ENCODE measurements at regions not wholly inside any gene's neighbourhood (a gene's known extent, or its start where the extent isn't known, plus 50 kb on each side); places are given as distances from the start of the nearest gene placed in this dataset.

- no peak for DNase-seq
Measured at GRCh38 chr12:107983756-107984472, 145.2 kb upstream of the WSCD2 start.

GRCh38 chr12:107984973-107985372 lies 144.1 kb upstream of the WSCD2 start:
- no peak for DNase-seq

- DNase-seq = no peak
Measured at GRCh38 chr12:107986183-107986582, 142.9 kb upstream of the WSCD2 start.

- DNase-seq = peak; percentile 36
Measured at GRCh38 chr12:107990325-107990724, 138.8 kb upstream of the WSCD2 start.

GRCh38 chr12:107992029-107992428 lies 137.1 kb upstream of the WSCD2 start:
- DNase-seq = no peak

- peak; percentile 51 for DNase-seq
Measured at GRCh38 chr12:107992870-107993451, 136.1 kb upstream of the WSCD2 start.

GRCh38 chr12:107998863-107999262 lies 130.2 kb upstream of the WSCD2 start:
- no peak for DNase-seq

- no peak for DNase-seq
Measured at GRCh38 chr12:108000111-108000510, 129.0 kb upstream of the WSCD2 start.

- DNase-seq = peak; percentile 15
Measured at GRCh38 chr12:108004319-108004718, 124.8 kb upstream of the WSCD2 start.

GRCh38 chr12:108008163-108008905 lies 120.8 kb upstream of the WSCD2 start:
- DNase-seq = no peak

GRCh38 chr12:108009442-108010070 lies 119.5 kb upstream of the WSCD2 start:
- DNase-seq = no peak

- no peak for DNase-seq
Measured at GRCh38 chr12:108016022-108016564, 113.0 kb upstream of the WSCD2 start.

GRCh38 chr12:108017472-108018057 lies 111.5 kb upstream of the WSCD2 start:
- DNase-seq = no peak

- no peak for DNase-seq
Measured at GRCh38 chr12:108019862-108020261, 109.2 kb upstream of the WSCD2 start.

- DNase-seq = no peak
Measured at GRCh38 chr12:108021141-108021540, 107.9 kb upstream of the WSCD2 start.

- no peak for DNase-seq
Measured at GRCh38 chr12:108021949-108022522, 107.1 kb upstream of the WSCD2 start.

GRCh38 chr12:108029051-108029835 lies 99.8 kb upstream of the WSCD2 start:
- DNase-seq = no peak

GRCh38 chr12:108033090-108033489 lies 96.0 kb upstream of the WSCD2 start:
- DNase-seq = no peak

- no peak for DNase-seq
Measured at GRCh38 chr12:108035372-108035771, 93.7 kb upstream of the WSCD2 start.

GRCh38 chr12:108037960-108038359 lies 91.1 kb upstream of the WSCD2 start:
- DNase-seq = no peak

- no peak for DNase-seq
Measured at GRCh38 chr12:108039794-108040193, 89.3 kb upstream of the WSCD2 start.

GRCh38 chr12:108040947-108041346 lies 88.1 kb upstream of the WSCD2 start:
- no peak for DNase-seq
